GM03348 (cell line): ENCODE measurements at regions not wholly inside any gene's neighbourhood (a gene's known extent, or its start where the extent isn't known, plus 50 kb on each side); places are given as distances from the start of the nearest gene placed in this dataset.
"Not testable (repeated sequence)": the region's sequence is repeated elsewhere in the genome, so short reads cannot be mapped to it uniquely, and the experiment has no call there.

Source experiments
- DNase-seq: peaks from one replicate; pipeline ENCODE4 v3.0.0; 2012; ENCODE audit warnings: low spot score

DNA sequence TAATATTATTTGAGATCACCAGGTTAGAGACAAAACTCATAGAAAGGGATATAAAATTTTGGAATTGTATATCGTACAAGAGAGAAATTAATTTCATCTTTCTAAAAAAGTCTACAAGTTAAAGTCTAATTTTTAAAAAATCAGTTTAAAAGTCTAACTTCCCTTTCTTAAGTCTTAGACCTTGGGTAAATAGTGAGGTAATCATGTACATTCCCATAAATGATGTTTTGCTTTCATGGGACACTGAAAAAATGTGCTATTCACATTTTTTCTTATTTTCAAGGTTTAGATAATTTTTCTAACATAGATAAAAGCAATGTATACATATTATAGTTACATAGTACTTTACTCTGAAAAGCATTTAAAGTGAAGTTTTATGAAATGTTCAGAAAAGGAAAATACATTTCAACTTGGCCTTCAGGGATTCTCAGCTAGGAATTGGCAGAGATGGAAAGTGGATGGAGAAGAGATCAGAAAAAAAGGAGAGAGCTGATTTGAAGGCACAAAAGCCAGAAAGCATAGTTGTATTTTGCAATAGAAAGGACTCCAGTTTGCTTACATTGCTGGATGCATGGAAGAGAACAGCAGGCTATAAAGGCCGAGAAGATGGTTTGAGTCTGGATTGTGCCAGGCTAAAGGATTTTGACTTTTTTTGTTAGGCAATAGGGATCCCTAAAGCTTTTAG lies 194.0 kb downstream of the CASP12 start:
- no peak for DNase-seq

GRCh38 chr11:104700609-104701008 lies 197.7 kb downstream of the CASP12 start:
- DNase-seq = no peak

DNA sequence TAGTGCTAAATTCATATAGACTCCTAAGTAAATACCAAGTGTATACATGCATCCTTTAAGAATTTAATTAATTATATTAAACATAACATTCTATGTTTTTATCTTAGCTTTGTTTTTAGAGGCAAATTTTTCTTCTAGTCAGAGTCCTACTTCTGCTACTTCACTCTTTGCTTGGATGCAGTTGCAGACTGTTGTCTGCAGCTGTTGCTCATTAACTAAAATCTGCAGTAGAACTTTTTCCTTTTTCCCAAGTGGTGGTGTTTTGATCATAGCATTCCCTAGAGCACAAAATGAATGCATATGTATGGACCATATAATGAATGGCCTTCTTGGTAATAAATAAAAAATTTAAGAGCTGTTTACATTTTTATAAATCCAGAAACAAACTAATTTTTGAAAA lies 198.3 kb downstream of the CASP12 start:
- no peak for DNase-seq

- no peak for DNase-seq
Observed at GRCh38 chr11:104695065-104695463, 203.2 kb downstream of the CASP12 start.

DNA sequence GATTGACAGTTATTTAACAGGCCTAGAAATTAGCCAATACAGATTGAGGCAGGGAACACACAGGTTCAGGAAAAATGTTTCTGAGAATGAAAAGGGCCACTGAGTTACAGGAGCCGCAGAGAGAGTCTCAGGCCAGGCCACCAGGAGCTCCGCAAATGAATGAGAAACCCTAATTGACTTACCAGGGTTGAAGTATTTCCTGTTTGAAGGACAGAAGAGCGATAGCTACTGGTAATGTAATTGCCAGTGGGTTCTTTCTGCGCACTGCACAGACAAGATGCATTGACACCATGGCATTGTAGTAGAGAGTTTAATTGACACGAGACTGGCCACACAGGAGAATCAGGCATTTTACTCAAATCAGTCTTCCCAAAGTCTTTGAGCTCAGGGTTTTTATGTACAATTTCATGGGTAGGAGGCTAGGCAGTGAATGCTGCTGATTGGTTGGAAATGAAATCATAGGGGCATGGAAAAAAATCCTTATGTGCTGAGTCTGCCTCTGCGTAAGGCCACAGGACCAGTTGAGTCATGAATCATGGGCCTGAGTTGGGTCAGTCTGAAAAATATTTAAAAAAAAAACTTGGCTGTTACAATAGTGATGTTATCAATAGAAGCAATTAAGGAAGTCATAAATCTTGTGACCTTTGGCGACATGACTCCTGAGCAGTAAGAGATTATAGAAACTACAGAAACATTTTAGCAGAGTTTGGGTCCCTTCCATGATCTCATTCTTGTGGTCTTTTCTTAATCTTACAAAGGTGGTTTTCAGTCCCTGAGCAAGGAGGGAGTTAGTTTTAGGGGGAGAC lies 203.8 kb downstream of the CASP12 start:
- DNase-seq = no peak

DNA sequence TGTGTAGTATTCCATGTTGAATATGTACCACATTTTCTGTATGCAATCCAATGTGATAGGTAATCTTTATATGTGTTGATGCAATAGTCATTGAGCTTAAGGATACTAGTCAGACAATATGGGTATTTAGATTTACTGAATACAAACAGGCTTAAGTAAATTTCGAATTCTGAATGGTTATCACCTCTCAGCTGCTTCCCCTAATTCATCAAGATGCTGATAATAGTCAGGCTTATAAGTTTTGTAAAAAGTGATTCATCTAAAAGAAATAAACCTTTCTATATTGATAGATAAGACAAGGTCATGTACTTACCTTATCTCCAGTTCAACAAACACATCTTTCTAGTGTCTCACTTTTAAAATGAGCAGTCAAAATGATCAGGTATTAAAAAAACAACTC lies 205.5 kb downstream of the CASP12 start:
- no peak for DNase-seq

DNA sequence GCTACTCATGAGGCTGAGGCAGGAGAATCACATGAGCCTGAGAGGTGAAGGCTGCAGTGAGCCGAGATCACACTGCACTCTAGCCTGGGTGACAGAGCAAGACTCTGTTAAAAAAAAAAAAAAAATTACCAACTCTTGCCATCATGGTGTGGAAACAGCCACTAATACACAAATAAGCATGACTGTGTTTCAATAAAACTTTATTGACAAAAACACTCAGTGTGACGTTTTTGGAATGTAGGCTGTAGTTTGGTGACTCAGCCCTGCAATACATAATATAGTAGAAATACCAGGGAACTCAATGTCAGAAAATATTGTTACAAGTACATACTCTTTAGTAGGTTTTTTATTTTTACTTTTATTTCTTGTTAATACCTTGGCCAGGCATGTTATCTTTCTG lies 207.1 kb downstream of the CASP12 start:
- DNase-seq = no peak

DNA sequence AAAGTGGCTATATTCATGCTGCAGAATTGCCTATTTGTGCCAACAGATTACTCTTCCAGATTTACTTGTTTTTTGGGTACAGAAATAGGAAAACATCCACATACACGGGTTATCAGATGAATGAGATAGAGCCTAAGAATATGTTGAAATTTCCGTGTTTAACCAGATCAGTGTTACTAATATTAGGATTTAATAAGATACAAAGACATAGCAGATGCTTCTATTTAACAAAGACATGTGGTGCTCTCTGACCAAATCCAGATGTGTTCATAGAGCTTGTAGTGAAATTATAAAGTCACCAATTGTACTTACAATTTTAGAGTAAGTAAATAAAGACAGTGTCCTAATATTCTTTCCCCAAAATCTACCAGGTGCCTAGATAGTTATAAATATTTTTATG lies 208.0 kb downstream of the CASP12 start:
- DNase-seq = no peak

GRCh38 chr11:104688731-104689130 lies 209.5 kb downstream of the CASP12 start:
- no peak for DNase-seq

- DNase-seq = no peak
Observed at GRCh38 chr11:104682206-104682605, 216.1 kb downstream of the CASP12 start.

- no peak for DNase-seq
Observed at GRCh38 chr11:104679258-104679657, 219.0 kb downstream of the CASP12 start.

- DNase-seq = no peak
Observed at GRCh38 chr11:104678408-104678807, 219.9 kb downstream of the CASP12 start.

DNA sequence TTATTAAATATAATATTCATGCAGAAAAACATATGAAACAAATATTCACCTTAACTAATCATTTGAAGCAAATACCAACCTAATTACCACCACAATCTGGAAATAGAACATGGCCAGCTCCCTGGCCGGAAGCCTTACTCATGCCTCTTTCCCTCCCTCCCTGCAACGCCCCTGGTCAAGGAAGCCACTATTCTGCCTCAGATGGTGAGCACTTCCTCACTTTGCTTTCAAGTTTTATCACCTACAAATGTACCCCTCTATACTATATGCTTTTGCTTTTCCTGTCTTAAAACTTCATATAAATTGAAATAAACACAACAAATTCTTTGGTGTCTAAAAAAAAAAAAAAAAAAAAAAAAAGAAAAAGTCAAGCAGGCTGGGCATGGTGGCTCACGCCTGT lies 221.2 kb downstream of the CASP12 start:
- not testable (repeated sequence) for DNase-seq

DNA sequence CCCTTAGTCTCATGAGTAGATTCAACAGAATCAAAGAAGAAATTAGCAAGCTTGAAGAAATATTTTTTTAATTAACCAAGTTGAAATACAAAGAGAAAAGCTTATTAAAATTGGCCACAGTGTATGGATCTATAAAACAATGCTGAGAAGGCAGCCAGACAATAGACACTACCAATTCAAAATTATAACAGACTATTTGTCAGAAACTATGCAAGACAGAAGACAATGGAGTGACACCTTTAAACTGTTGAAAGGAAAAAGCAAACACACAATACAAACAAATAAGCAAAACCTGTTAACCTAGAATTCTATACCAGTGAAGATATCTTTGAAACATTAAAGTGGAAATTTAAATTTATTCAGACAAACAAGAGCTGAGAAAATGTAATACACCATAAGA lies 225.4 kb downstream of the CASP12 start:
- no peak for DNase-seq

DNA sequence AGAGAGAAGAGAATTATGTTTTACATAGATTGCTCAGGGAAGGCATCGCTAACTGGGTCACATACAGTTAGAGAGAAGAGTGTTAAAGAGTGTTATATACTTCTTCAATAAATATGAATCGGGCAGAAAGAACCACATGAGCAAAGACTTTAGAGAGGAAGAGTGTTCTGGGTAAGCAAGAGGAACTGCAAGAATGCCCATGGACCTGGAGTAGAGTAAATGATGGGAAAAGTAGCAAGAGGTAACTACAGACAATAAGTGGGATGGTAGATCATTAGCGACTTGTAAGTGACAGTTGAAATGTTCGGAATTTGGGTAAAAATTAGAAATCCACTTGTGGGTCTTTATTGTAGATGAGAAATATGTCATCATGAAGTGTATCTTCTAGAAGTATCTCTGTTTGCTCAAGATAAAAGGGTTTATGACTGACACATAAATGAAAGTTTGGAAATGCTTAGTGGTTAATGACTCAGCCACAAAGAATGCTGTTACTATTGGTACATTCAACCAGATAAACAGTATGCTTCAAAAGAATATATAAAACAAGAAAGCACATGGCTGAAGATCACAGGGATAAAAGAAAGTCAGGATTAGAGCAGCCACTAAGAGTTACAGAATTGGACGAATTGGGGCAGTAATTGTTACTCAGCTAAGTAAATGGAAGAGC lies 229.3 kb downstream of the CASP12 start:
- DNase-seq = peak; percentile 2

- no peak for DNase-seq
Observed at GRCh38 chr11:104666624-104667023, 231.6 kb downstream of the CASP12 start.

DNA sequence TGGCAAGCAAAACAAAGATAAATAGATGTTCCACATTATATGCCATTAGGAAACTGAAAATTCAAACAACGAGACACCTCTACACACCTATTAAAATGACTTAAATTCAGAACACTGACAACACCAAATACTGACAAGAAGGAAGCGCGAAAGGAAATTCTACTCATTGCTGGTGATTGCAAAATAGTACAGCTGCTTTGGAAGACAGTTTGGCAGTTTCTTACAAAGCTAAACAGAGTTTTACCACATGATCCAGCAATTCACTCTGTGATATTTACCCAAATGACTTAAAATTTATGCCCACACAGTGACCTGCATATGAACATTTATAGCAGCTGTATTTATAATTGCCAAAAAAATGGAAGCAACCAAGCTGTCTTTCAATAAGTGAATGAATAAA lies 232.6 kb downstream of the CASP12 start:
- DNase-seq = no peak

- no peak for DNase-seq
Observed at GRCh38 chr11:104663190-104664140, 234.8 kb downstream of the CASP12 start.

DNA sequence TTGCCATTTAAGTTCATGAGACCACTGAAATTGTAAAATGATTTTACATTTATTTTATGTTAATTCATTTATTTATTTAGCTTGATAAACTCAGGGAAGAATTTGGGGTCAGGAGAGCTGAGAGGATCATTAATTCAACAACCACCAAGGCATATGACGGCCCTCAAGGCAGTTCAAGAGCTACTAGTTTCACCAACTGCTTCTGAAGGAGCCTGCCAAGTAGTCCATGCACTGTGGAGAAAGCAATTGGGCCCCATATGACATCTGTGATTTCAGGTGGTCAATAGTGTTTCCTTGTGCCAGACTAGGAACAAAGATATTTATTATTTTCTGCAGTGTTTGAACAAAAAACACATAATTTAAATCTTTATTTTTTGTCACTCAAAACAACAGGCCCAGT lies 236.4 kb downstream of the CASP12 start:
- no peak for DNase-seq

DNA sequence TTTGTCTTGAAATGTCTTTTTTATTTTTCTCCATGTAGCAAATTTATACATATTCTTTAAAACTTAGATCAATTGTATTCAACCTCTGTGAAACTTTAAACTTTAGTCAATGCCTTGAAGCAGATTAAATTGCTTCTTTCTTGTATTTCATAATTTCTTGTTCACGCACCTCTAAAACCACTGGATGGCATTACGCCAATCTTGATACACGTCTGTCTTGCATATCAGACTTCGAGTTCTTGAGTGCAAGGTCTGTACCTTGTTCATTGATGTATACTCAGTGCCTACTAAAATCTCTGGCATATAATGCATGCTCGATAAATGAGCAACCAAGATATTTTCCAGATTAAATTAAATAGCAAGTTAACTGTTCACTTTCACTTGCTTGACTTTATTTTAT lies 236.8 kb downstream of the CASP12 start:
- no peak for DNase-seq

DNA sequence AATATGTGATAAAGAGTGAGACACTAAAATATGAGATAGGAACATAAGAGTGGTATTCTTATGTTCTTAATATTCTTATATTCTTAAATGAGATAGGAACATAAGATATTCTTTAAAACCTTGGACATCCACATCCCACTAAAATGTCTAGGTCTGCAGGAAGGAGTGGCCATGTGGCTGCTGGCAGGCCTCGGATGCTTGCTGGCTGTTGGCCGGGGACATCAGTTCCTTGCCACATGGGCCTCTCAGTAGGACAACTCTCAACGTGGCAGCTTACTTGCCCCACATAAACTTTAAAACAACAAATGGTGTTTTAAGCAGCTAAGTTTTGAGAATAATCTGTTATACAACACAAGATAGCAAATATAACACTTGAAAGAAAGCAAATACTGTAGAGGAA lies 240.1 kb downstream of the CASP12 start:
- DNase-seq = no peak

DNA sequence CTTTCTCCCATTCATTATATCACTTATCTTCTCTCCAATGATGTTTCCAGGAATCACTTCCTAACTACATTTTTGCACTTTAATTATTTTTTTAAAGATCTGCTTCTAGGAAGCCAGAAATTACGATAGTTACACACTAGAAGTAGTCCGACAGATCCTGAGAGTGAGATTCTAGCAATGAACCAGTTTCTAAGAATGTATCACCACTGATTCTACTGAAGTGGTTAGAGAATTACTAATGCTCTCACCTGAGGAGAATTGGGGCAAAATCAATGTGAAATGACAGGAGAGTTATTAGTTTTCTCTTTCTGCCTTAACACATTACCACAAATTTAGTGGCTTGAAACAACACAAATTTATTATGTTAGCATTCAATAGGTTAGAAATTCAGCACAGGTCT lies 241.2 kb downstream of the CASP12 start:
- no peak for DNase-seq
